Ovary (tissue), 3 donors: ENCODE measurements at regions not wholly inside any gene's neighbourhood (a gene's known extent, or its start where the extent isn't known, plus 50 kb on each side); places are given as distances from the start of the nearest gene placed in this dataset.

ENCODE experiments used
- POLR2A ChIP-seq: fragments of 450-650 bp; IDR thresholded peaks from one replicate; pipeline ENCODE4 v1.6.1; 2017; ENCODE audit warnings: antibody characterized with exemption, mild to moderate bottlenecking, moderate library complexity
- TF ChIP-seq, protein P1 (sequence below), 3 donors: fragments of 450-650 bp in 2 of 3; fragments of 200-600 bp in 1 of 3; IDR thresholded peaks; one replicate each; pipeline versions ENCODE4 v1.5.1 to v1.8.0; 2016 to 2022; ENCODE audit warnings: antibody characterized with exemption in 3 of 3, mild to moderate bottlenecking in 1 of 3
- donor health status: DM: no; HTN: no; CAD: no.

GRCh38 chr4:180603791-180604190 is 1639.4 kb upstream of the TENM3 start:
- TF ChIP-seq POLR2A: no peak
- TF ChIP-seq, protein P1, sequence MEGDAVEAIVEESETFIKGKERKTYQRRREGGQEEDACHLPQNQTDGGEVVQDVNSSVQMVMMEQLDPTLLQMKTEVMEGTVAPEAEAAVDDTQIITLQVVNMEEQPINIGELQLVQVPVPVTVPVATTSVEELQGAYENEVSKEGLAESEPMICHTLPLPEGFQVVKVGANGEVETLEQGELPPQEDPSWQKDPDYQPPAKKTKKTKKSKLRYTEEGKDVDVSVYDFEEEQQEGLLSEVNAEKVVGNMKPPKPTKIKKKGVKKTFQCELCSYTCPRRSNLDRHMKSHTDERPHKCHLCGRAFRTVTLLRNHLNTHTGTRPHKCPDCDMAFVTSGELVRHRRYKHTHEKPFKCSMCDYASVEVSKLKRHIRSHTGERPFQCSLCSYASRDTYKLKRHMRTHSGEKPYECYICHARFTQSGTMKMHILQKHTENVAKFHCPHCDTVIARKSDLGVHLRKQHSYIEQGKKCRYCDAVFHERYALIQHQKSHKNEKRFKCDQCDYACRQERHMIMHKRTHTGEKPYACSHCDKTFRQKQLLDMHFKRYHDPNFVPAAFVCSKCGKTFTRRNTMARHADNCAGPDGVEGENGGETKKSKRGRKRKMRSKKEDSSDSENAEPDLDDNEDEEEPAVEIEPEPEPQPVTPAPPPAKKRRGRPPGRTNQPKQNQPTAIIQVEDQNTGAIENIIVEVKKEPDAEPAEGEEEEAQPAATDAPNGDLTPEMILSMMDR (IDR thresholded peaks at IDR 0.05): no peak
